A549 (cell line): ENCODE measurements at regions not wholly inside any gene's neighbourhood (a gene's known extent, or its start where the extent isn't known, plus 50 kb on each side); places are given as distances from the start of the nearest gene placed in this dataset.

Source experiments
- CEBPB ChIP-seq, 2 experiments: fragments of >200 bp in 1 of 2; sonication (Bioruptor Twin) in 1 of 2; formaldehyde crosslinking in 1 of 2; IDR thresholded peaks; 2 replicates each; pipeline ENCODE4 v1.6.1; 2012 to 2016
- CTCF ChIP-seq: fragments of >200 bp; sonication (Bioruptor Twin); formaldehyde crosslinking; IDR thresholded peaks from 3 replicates; pipeline ENCODE4 v1.5.1; 2016
- HOXA7 ChIP-seq: fragments of 250-450 bp; sonication (Bioruptor Pico); IDR thresholded peaks from 2 replicates; pipeline ENCODE4 v1.5.0; 2020; ENCODE audit warnings: mild to moderate bottlenecking, moderate library complexity
- MAX ChIP-seq: IDR thresholded peaks from 2 replicates; pipeline ENCODE4 v1.6.1; 2012
- POLR2AphosphoS2 ChIP-seq: conservative IDR thresholded peaks from 2 replicates; pipeline ENCODE4 v1.6.1; 2012; ENCODE audit warnings: low read length, improper control_type of control experiment, inconsistent platforms
- REST ChIP-seq: fragments of 200-600 bp; sonication (generic); IDR thresholded peaks from 2 replicates; pipeline ENCODE4 v1.6.1; 2016; ENCODE audit warnings: antibody characterized with exemption, mild to moderate bottlenecking, moderate library complexity
- USF2 ChIP-seq: fragments of 450-650 bp; IDR thresholded peaks from 2 replicates; pipeline ENCODE4 v1.6.1; 2014; ENCODE audit warnings: antibody characterized with exemption
- ZFP36 ChIP-seq: fragments of 450-650 bp; IDR thresholded peaks from 2 replicates; pipeline ENCODE4 v1.6.1; 2014; ENCODE audit warnings: borderline replicate concordance; ENCODE audit not compliant: partially characterized antibody

- no peak for TF ChIP-seq POLR2AphosphoS2
- TF ChIP-seq MAX = no peak
- TF ChIP-seq ZFP36 = no peak
- TF ChIP-seq CTCF = no peak
- TF ChIP-seq HOXA7 = no peak
- TF ChIP-seq REST = no peak
- no peak for TF ChIP-seq CEBPB (IDR thresholded peaks at IDR 0.05)
- TF ChIP-seq USF2 = no peak
These were observed 87.5 kb downstream of the RGS2 start for GRCh38 chr1:192896376-192896775.
